ENCODE measurements at regions not wholly inside any gene's neighbourhood (a gene's known extent, or its start where the extent isn't known, plus 50 kb on each side); places are given as distances from the start of the nearest gene placed in this dataset.

DNA sequence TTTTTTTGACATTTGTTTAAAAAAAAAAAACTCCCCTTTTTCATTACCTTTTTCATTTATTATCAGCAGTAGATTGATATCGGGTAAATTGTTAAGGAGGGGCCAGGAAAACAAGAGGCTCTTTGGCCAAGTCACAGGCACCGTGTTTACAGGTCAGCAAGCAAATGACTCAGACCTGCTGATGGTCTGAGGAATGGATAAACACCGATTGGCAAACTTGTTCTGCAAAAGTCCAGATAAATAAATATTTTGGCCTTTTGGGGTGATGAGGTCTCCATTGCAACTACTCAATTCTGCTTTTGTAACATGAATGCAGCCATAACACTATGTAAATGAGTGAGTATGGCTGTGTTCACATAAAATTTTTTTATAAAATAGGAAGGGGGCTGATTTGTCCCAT is 94.0 kb downstream of the RPS29 start:
- in situ Hi-C loops (cut with MboI; ENCODE audit: low pct_ligation_motif_present in 1 of 4, low pct_unique_long_range_greater_than_20kb in 1 of 4, low sequenced_read_pairs in 3 of 4) (no loop called here), intact Hi-C loops (cut with DNase I; ENCODE audit: low total_unique reads) (no loop called here)
- WGBS, 2 donors (ENCODE audit: low coverage in 1 of 2) = 72 to 84% methylated on average over 3 of the region's 3 CpGs
- TF ChIP-seq EP300 (IDR thresholded peaks at IDR 0.05; ENCODE audit: low read depth) (no peak), POLR2A (IDR thresholded peaks at IDR 0.05) (no peak), POLR2AphosphoS5 (IDR thresholded peaks at IDR 0.05) (no peak)
- TF ChIP-seq, protein P1, sequence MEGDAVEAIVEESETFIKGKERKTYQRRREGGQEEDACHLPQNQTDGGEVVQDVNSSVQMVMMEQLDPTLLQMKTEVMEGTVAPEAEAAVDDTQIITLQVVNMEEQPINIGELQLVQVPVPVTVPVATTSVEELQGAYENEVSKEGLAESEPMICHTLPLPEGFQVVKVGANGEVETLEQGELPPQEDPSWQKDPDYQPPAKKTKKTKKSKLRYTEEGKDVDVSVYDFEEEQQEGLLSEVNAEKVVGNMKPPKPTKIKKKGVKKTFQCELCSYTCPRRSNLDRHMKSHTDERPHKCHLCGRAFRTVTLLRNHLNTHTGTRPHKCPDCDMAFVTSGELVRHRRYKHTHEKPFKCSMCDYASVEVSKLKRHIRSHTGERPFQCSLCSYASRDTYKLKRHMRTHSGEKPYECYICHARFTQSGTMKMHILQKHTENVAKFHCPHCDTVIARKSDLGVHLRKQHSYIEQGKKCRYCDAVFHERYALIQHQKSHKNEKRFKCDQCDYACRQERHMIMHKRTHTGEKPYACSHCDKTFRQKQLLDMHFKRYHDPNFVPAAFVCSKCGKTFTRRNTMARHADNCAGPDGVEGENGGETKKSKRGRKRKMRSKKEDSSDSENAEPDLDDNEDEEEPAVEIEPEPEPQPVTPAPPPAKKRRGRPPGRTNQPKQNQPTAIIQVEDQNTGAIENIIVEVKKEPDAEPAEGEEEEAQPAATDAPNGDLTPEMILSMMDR (IDR thresholded peaks at IDR 0.05) = no peak
- H3K27ac ChIP-seq = no peak overlapping the region
- H3K36me3 ChIP-seq = no peaks in the 10 kb centered on the region
- no peak for DNase-seq
- H3K9me3 ChIP-seq = no peaks in the 10 kb centered on the region
- H3K27me3 ChIP-seq = no peaks in the 10 kb centered on the region
- no peaks in the 10 kb centered on the region for H3K4me1 ChIP-seq
- H3K4me3 ChIP-seq = no peak overlapping the region

DNA sequence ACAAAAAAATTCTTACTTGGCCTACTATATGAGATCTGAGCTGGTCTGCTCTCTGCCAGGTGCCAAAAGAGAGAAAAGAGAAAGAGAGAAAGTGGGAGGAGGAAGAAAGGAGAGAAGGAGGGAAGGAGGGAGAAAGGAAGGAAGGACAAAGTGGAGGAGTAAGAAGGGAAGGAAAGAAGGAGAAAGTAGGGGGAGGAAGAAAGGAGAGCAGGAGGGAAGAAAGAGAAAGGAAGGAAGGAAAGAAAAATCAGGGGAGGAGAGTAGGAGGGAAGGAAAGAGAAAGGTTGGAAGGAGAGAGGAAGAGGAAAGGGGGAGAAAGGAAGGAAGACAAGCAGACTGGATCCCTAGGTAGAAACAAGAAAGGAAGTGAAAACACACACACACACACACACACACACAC is 96.8 kb downstream of the RPS29 start:
- no peaks in the 10 kb centered on the region for H3K9me3 ChIP-seq
- no peaks in the 10 kb centered on the region for H3K36me3 ChIP-seq
- peaks cover 0 to 11% (median 0%) of the 10 kb centered on the region in 4 donors for H3K4me1 ChIP-seq
- H3K27me3 ChIP-seq = no peaks in the 10 kb centered on the region
- H3K27ac ChIP-seq = no peak overlapping the region
- no peak for DNase-seq
- in situ Hi-C loops (cut with MboI; ENCODE audit: low pct_ligation_motif_present in 1 of 4, low pct_unique_long_range_greater_than_20kb in 1 of 4, low sequenced_read_pairs in 3 of 4) (no loop called here), intact Hi-C loops (cut with DNase I; ENCODE audit: low total_unique reads) (no loop called here)
- no peak overlapping the region for H3K4me3 ChIP-seq
- TF ChIP-seq, protein P1 (IDR thresholded peaks at IDR 0.05) = no peak
- TF ChIP-seq EP300 (IDR thresholded peaks at IDR 0.05; ENCODE audit: low read depth) = no peak
- no peak for TF ChIP-seq POLR2AphosphoS5 (IDR thresholded peaks at IDR 0.05)
- no peak for TF ChIP-seq POLR2A (IDR thresholded peaks at IDR 0.05)

DNA sequence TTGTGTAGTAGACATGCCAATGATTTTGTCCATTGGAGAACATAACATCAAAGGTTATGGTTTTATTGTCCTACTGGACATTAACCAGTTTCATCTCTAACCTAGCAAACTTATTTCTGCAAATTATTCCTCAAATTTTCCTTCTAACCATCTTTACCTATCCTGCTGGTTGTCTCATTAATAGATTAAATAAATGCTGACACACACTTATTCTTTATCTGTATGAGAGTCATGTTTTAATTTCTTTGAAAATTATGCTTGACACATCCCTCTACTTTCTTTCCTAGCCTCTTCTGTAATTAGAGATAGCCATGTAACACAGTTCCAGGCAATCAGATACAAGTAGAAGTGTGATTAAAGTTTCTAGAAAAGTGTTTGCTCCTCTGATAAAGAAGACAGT is 98.9 kb downstream of the RPS29 start:
- DNase-seq = no peak
- Histone ChIP-seq H3K9me3 (no peaks in the 10 kb centered on the region), H3K4me3 (no peak overlapping the region), H3K36me3 (no peaks in the 10 kb centered on the region), H3K27ac (no peak overlapping the region), H3K4me1 (peaks cover 0 to 11% (median 0%) of the 10 kb centered on the region in 4 donors), H3K27me3 (no peaks in the 10 kb centered on the region)
- in situ Hi-C loops (cut with MboI; ENCODE audit: low pct_ligation_motif_present in 1 of 4, low pct_unique_long_range_greater_than_20kb in 1 of 4, low sequenced_read_pairs in 3 of 4) (no loop called here), intact Hi-C loops (cut with DNase I; ENCODE audit: low total_unique reads) (no loop called here)
- TF ChIP-seq POLR2A (IDR thresholded peaks at IDR 0.05) = no peak

DNA sequence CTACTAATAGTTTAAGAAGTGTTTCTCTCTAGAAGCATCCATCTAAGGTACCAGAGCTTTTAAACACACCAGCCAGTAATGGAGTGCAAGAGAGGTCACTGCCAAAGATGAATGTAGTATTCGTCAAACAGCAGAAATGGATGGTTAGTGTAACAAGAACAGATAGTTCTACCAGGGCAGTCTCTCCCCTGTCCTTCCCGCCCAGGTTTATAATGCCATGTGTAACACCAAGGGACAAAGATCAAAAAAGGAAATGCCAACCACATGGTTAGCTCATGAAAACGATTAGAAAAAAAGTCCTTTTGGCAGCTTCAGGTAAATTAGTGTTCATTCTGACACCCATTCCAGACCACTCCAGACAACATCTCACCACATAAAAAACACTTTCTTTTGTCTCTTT is 100.9 kb downstream of the RPS29 start:
- Histone ChIP-seq H3K27ac (no peak overlapping the region), H3K4me3 (no peak overlapping the region), H3K9me3 (no peaks in the 10 kb centered on the region), H3K27me3 (no peaks in the 10 kb centered on the region), H3K4me1 (peaks cover 0 to 11% (median 0%) of the 10 kb centered on the region in 4 donors), H3K36me3 (no peaks in the 10 kb centered on the region)
- no peak for TF ChIP-seq POLR2AphosphoS5 (IDR thresholded peaks at IDR 0.05)
- TF ChIP-seq, protein P1 (IDR thresholded peaks at IDR 0.05) = no peak
- TF ChIP-seq POLR2A (IDR thresholded peaks at IDR 0.05) = no peak
- TF ChIP-seq EP300 (IDR thresholded peaks at IDR 0.05; ENCODE audit: low read depth) = no peak
- in situ Hi-C loops (cut with MboI; ENCODE audit: low pct_ligation_motif_present in 1 of 4, low pct_unique_long_range_greater_than_20kb in 1 of 4, low sequenced_read_pairs in 3 of 4) = no loop called here
- 31 to 34% methylated on average over 3 of the region's 3 CpGs for WGBS, 2 donors (ENCODE audit: low coverage in 1 of 2)
- intact Hi-C loops (cut with DNase I; ENCODE audit: low total_unique reads) = no loop called here
- DNase-seq = no peak

DNA sequence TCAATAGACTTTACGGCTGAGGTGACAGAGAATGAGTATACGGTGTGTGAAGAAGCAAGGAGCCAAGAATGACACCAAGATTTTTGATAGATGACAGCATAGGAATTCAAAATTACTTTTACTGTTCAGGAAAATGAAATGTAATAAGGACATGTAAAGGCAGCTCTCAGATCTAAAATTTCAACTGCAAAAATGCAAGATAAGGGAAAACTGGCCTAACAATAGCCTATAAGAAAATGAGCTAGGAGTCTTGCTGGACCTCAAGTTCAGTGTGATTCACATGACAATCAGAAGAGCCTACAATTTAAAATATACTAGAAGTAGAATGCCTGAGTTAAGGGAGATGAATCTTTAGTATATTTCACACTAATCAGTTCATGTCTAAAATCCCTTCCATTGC is 102.0 kb downstream of the RPS29 start:
- Histone ChIP-seq H3K4me1 (peaks cover 0 to 15% (median 3%) of the 10 kb centered on the region in 4 donors), H3K9me3 (no peaks in the 10 kb centered on the region), H3K4me3 (no peak overlapping the region), H3K27me3 (no peaks in the 10 kb centered on the region), H3K27ac (no peak overlapping the region), H3K36me3 (no peaks in the 10 kb centered on the region)
- DNase-seq = no peak
- intact Hi-C loops (cut with DNase I; ENCODE audit: low total_unique reads) (no loop called here), in situ Hi-C loops (cut with MboI; ENCODE audit: low pct_ligation_motif_present in 1 of 4, low pct_unique_long_range_greater_than_20kb in 1 of 4, low sequenced_read_pairs in 3 of 4) (no loop called here)
- WGBS, 2 donors (ENCODE audit: low coverage in 1 of 2) = 85 to 100% methylated on average over 2 of the region's 2 CpGs
- TF ChIP-seq, protein P1 (IDR thresholded peaks at IDR 0.05) = no peak
- TF ChIP-seq POLR2A (IDR thresholded peaks at IDR 0.05) = no peak
- no peak for TF ChIP-seq POLR2AphosphoS5 (IDR thresholded peaks at IDR 0.05)
- no peak for TF ChIP-seq EP300 (IDR thresholded peaks at IDR 0.05; ENCODE audit: low read depth)
